Activated naive CD8-positive, alpha-beta T cell treated with anti-CD3 and anti-CD28 coated beads, Interleukin-2, amount 10 ng/mL, durations not matched to agents 7 days and 5 days (primary cell): ENCODE measurements at regions not wholly inside any gene's neighbourhood (a gene's known extent, or its start where the extent isn't known, plus 50 kb on each side); places are given as distances from the start of the nearest gene placed in this dataset.
A peak's percentile ranks its signal among the peaks of the same experiment; 100 is the strongest.

Experiments
- ATAC-seq: fragments of 150-1000 bp; cut with Tn5 transposase; one replicate; pipeline ENCODE4 v1.10.0; 2021; ENCODE audit warnings: low read depth, moderate library complexity
- POLR2A ChIA-PET: fragments of 350-600 bp; sonication (Branson Sonifier 250); formaldehyde crosslinking; loops from one replicate; lab custom pipeline; 2021; ENCODE audit warnings: antibody characterized with exemption; lab: Charles Lee
- DNase-seq: peaks from one replicate; pipeline ENCODE4 v3.0.0; 2021
- H3K27ac Mint-ChIP-seq: one replicate; pipeline ENCODE4 v1.8.0; 2022; ENCODE audit warnings: mild to moderate bottlenecking, mixed read lengths
- H3K27me3 Mint-ChIP-seq: one replicate; pipeline ENCODE4 v1.8.0; 2022; ENCODE audit warnings: mild to moderate bottlenecking, moderate library complexity, mixed read lengths
- H3K36me3 Mint-ChIP-seq: one replicate; pipeline ENCODE4 v1.8.0; 2021; ENCODE audit warnings: mild to moderate bottlenecking, mixed read lengths
- H3K4me1 Mint-ChIP-seq: one replicate; pipeline ENCODE4 v1.8.0; 2021; ENCODE audit warnings: mixed read lengths
- H3K4me3 Mint-ChIP-seq: one replicate; pipeline ENCODE4 v1.8.0; 2022; ENCODE audit warnings: mild to moderate bottlenecking, moderate library complexity, mixed read lengths
- H3K9me3 Mint-ChIP-seq: one replicate; pipeline ENCODE4 v1.8.0; 2021; ENCODE audit warnings: mixed read lengths

- POLR2A ChIA-PET, result no interaction called here
- no peaks in the 10 kb centered on the region for H3K27me3 Mint-ChIP-seq
- DNase-seq (no peak), ATAC-seq (no peak)
- H3K9me3 Mint-ChIP-seq, result peaks cover 1% of the 10 kb centered on the region
- no peaks in the 10 kb centered on the region for H3K4me1 Mint-ChIP-seq
- H3K36me3 Mint-ChIP-seq, result no peaks in the 10 kb centered on the region
- H3K4me3 Mint-ChIP-seq, result no peak overlapping the region
- H3K27ac Mint-ChIP-seq, result no peak overlapping the region
Observed at GRCh38 chr1:104403883-104404282, 654.2 kb downstream of the AMY1C start.

- ATAC-seq, result no peak
- peaks cover 7% of the 10 kb centered on the region for H3K9me3 Mint-ChIP-seq
- DNase-seq, result no peak
- no peaks in the 10 kb centered on the region for H3K36me3 Mint-ChIP-seq
- H3K4me1 Mint-ChIP-seq, result no peaks in the 10 kb centered on the region
- H3K27ac Mint-ChIP-seq, result no peak overlapping the region
- no peak overlapping the region for H3K4me3 Mint-ChIP-seq
- POLR2A ChIA-PET, result no interaction called here
- H3K27me3 Mint-ChIP-seq, result no peaks in the 10 kb centered on the region
Observed at GRCh38 chr1:104406728-104407127, 657.0 kb downstream of the AMY1C start.

- Mint-ChIP-seq H3K4me1 (no peaks in the 10 kb centered on the region), H3K36me3 (no peaks in the 10 kb centered on the region), H3K9me3 (peaks cover 7% of the 10 kb centered on the region), H3K27me3 (no peaks in the 10 kb centered on the region), H3K4me3 (no peak overlapping the region), H3K27ac (no peak overlapping the region)
- POLR2A ChIA-PET, result no interaction called here
- DNase-seq, result no peak
- ATAC-seq, result no peak
Observed at GRCh38 chr1:104408268-104408667, 658.6 kb downstream of the AMY1C start.

DNA sequence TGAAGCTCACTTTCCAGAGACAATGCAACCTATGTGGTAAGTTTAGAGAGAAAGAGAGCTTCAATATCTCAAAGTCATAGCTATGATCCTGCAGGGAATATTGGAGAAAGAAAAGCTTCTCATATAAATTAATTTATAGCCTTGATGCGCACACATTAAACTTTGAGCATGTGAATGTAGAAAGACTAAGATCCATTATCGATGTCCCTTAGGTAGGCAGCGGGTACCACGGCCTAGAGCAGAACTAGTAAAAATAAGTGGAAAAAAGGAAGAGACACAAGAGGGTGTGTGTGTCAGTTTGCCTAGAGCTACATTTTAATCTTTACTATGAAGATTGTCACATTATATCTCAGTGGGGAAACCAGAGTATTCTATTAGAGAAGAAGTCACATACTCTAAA lies 685.6 kb downstream of the AMY1C start:
- H3K9me3 Mint-ChIP-seq, result peaks cover 3% of the 10 kb centered on the region
- POLR2A ChIA-PET, result no interaction called here

GRCh38 chr1:104440011-104440410 lies 690.3 kb downstream of the AMY1C start:
- H3K36me3 Mint-ChIP-seq, result no peaks in the 10 kb centered on the region

More for the DNA sequence above, 685.6 kb downstream of the AMY1C start:
- DNase-seq (no peak), ATAC-seq (no peak)
- Mint-ChIP-seq H3K27ac (no peak overlapping the region), H3K36me3 (no peaks in the 10 kb centered on the region), H3K4me3 (no peak overlapping the region), H3K27me3 (no peaks in the 10 kb centered on the region), H3K4me1 (no peaks in the 10 kb centered on the region)

GRCh38 chr1:104456724-104457123 lies 707.0 kb downstream of the AMY1C start:
- POLR2A ChIA-PET, result no interaction called here
- DNase-seq (no peak), ATAC-seq (no peak)
- Mint-ChIP-seq H3K36me3 (no peaks in the 10 kb centered on the region), H3K4me1 (no peaks in the 10 kb centered on the region), H3K4me3 (no peak overlapping the region), H3K27ac (no peak overlapping the region), H3K27me3 (no peaks in the 10 kb centered on the region), H3K9me3 (peaks cover 12% of the 10 kb centered on the region)

More at GRCh38 chr1:104440011-104440410, 690.3 kb downstream of the AMY1C start:
- DNase-seq, result no peak
- H3K27me3 Mint-ChIP-seq, result no peaks in the 10 kb centered on the region
- no peaks in the 10 kb centered on the region for H3K4me1 Mint-ChIP-seq
- no peak overlapping the region for H3K27ac Mint-ChIP-seq
- POLR2A ChIA-PET, result no interaction called here
- peaks cover 5% of the 10 kb centered on the region for H3K9me3 Mint-ChIP-seq
- no peak overlapping the region for H3K4me3 Mint-ChIP-seq
- ATAC-seq, result no peak

GRCh38 chr1:104459886-104460285 lies 710.2 kb downstream of the AMY1C start:
- POLR2A ChIA-PET, result no interaction called here
- Mint-ChIP-seq H3K9me3 (peaks cover 10% of the 10 kb centered on the region), H3K27me3 (no peaks in the 10 kb centered on the region)

DNA sequence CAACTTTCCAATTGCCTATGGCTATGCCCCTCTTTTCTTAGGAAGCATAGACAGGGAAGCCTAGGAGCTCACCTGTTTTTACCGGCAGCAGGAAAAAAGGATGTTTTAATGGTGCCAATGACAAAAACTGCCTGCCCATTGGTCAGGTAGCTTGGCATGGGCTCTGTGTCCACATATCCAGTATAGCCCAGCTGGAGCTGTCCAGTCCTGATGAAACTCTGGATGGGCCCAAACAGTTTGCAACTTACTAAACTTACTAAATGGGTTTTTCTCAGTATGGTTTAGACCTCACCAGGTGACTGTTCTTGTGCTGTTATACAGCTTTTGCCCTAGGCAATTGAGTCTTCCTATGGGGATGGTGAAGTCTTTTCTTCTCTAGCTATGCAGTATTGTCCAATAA lies 711.2 kb downstream of the AMY1C start:
- Mint-ChIP-seq H3K27me3 (no peaks in the 10 kb centered on the region), H3K9me3 (peaks cover 10% of the 10 kb centered on the region), H3K4me3 (no peak overlapping the region), H3K27ac (no peak overlapping the region), H3K36me3 (no peaks in the 10 kb centered on the region), H3K4me1 (no peaks in the 10 kb centered on the region)
- no peak for DNase-seq
- no peak for ATAC-seq
- POLR2A ChIA-PET, result no interaction called here

More at GRCh38 chr1:104459886-104460285, 710.2 kb downstream of the AMY1C start:
- ATAC-seq (no peak), DNase-seq (no peak)
- Mint-ChIP-seq H3K27ac (no peak overlapping the region), H3K4me1 (no peaks in the 10 kb centered on the region), H3K4me3 (no peak overlapping the region), H3K36me3 (no peaks in the 10 kb centered on the region)

- Mint-ChIP-seq H3K27ac (no peak overlapping the region), H3K4me3 (no peak overlapping the region), H3K27me3 (no peaks in the 10 kb centered on the region), H3K4me1 (peaks cover 2% of the 10 kb centered on the region), H3K36me3 (no peaks in the 10 kb centered on the region), H3K9me3 (peaks cover 10% of the 10 kb centered on the region)
- DNase-seq (no peak), ATAC-seq (no peak)
- POLR2A ChIA-PET, result no interaction called here
Observed at GRCh38 chr1:104463126-104463697, 713.5 kb downstream of the AMY1C start.

DNA sequence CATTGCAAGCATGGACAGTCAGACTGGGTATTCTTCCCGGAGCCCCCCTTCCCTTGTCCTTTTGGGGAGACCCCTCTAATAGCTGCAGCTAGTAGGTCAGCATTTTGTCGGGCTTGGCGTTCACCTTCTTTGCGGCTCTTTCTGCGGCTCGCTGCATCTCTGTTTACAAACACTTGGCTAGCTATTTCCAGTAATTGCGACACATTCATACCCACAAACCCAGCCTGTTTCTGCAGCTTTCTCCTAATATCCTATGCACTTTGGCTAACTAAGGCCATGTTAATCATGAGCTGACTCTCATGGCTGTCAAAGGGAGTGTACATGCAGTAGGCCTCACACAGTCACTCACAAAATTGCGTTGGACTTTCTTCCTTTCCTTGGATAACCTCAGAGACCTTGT lies 716.4 kb downstream of the AMY1C start:
- H3K27ac Mint-ChIP-seq, result no peak overlapping the region
- H3K4me1 Mint-ChIP-seq, result peaks cover 2% of the 10 kb centered on the region
- POLR2A ChIA-PET, result no interaction called here
- H3K4me3 Mint-ChIP-seq, result no peak overlapping the region
- ATAC-seq, result no peak
- H3K9me3 Mint-ChIP-seq, result peaks cover 7% of the 10 kb centered on the region
- H3K36me3 Mint-ChIP-seq, result no peaks in the 10 kb centered on the region
- H3K27me3 Mint-ChIP-seq, result no peaks in the 10 kb centered on the region
- DNase-seq, result no peak

GRCh38 chr1:104467590-104467989 lies 717.9 kb downstream of the AMY1C start:
- Mint-ChIP-seq H3K27ac (peak overlapping the region; percentile 67), H3K36me3 (no peaks in the 10 kb centered on the region), H3K27me3 (no peaks in the 10 kb centered on the region), H3K9me3 (peaks cover 5% of the 10 kb centered on the region), H3K4me1 (peaks cover 2% of the 10 kb centered on the region), H3K4me3 (no peak overlapping the region)
- POLR2A ChIA-PET, result no interaction called here
- DNase-seq (no peak), ATAC-seq (no peak)

DNA sequence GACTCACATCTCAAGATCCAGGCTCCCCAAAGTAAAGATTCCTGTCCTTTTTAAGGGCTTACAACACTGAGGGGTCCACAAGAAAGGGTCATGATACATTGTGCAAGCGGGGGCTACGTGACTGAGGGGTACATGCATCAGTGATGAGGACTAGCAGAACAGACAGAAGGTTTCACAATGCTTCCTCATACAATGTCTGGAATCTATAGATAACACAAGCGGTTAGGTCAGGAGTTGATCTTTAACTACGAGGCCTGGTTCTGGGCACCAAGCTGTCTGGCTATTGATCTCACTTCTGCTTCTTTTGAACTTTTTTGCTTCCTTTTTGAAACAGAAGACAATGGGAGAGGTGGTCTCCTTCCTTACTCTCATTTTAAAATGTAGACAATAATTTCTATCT lies 718.6 kb downstream of the AMY1C start:
- DNase-seq (no peak), ATAC-seq (no peak)
- POLR2A ChIA-PET, result no interaction called here
- H3K9me3 Mint-ChIP-seq, result peaks cover 5% of the 10 kb centered on the region
- H3K36me3 Mint-ChIP-seq, result no peaks in the 10 kb centered on the region
- H3K27me3 Mint-ChIP-seq, result no peaks in the 10 kb centered on the region
- no peak overlapping the region for H3K4me3 Mint-ChIP-seq
- peaks cover 2% of the 10 kb centered on the region for H3K4me1 Mint-ChIP-seq
- H3K27ac Mint-ChIP-seq, result no peak overlapping the region

GRCh38 chr1:104476126-104476525 lies 726.4 kb downstream of the AMY1C start:
- Mint-ChIP-seq H3K9me3 (peaks cover 7% of the 10 kb centered on the region), H3K4me3 (no peak overlapping the region), H3K27ac (no peak overlapping the region), H3K36me3 (no peaks in the 10 kb centered on the region), H3K4me1 (no peaks in the 10 kb centered on the region), H3K27me3 (no peaks in the 10 kb centered on the region)
- POLR2A ChIA-PET, result no interaction called here
- ATAC-seq (no peak), DNase-seq (no peak)

DNA sequence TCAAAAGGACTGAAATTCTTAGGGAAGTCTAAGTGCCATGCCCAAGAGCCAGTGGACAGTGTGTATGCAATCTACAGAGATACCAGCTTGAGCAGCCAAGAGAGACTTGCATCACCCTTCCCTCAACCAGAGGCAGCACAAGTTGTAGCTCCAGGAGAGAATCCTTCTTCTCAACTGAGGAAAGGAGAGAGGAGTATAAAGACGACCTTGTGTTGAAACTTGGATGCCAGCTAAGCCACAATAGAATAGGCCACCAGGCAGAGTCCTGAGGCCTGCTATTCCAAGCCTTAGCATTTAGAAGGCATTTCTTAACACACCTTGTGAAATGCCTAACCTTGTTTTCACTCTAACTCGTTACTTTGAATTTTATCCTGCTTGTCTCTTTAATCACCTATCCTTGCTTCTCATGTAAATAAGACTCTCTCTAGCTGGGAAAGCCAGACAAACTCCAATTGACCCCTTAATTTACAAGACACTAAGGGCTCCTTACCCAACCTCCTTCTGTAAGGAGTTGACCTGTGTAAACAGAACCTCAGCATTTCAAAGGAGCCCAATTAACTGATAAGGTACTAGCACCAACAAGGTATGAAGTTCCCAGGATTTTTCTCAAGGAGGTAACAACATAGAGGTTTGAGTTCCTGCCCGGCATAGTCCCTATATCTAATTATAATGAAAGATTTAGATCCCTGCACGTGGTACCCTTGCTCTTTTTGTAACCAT lies 738.8 kb downstream of the AMY1C start:
- POLR2A ChIA-PET, result no interaction called here
- no peak overlapping the region for H3K4me3 Mint-ChIP-seq
- no peaks in the 10 kb centered on the region for H3K27me3 Mint-ChIP-seq
- no peak for ATAC-seq
- no peaks in the 10 kb centered on the region for H3K4me1 Mint-ChIP-seq
- no peak for DNase-seq
- no peak overlapping the region for H3K27ac Mint-ChIP-seq
- H3K36me3 Mint-ChIP-seq, result no peaks in the 10 kb centered on the region
- peaks cover 6% of the 10 kb centered on the region for H3K9me3 Mint-ChIP-seq
